Central memory CD8-positive, alpha-beta T cell (primary cell): ENCODE measurements at regions not wholly inside any gene's neighbourhood (a gene's known extent, or its start where the extent isn't known, plus 50 kb on each side); places are given as distances from the start of the nearest gene placed in this dataset.

ENCODE experiments used
- ATAC-seq: fragments of 150-1000 bp; cut with Tn5 transposase; replicated peaks from 2 replicates; pipeline ENCODE4 v1.10.0; 2022; ENCODE audit warnings: mild to moderate bottlenecking, moderate FRiP score, moderate number of reproducible peaks; ENCODE audit not compliant: poor library complexity, severe bottlenecking; ENCODE audit errors: extremely low read depth
- DNase-seq, 2 donors: peaks; one replicate each; pipeline ENCODE4 v3.0.0; 2021; ENCODE audit warnings: low spot score in 2 of 2
- H3K27ac Mint-ChIP-seq: one replicate; pipeline ENCODE4 v1.8.0; 2022; ENCODE audit warnings: low read depth, mild to moderate bottlenecking, moderate library complexity, mixed read lengths
- H3K27me3 Mint-ChIP-seq: one replicate; pipeline ENCODE4 v1.8.0; 2022; ENCODE audit warnings: mixed read lengths
- H3K36me3 Mint-ChIP-seq: one replicate; pipeline ENCODE4 v1.8.0; 2022; ENCODE audit warnings: mild to moderate bottlenecking, moderate library complexity, mixed read lengths; ENCODE audit not compliant: insufficient read depth
- H3K4me1 Mint-ChIP-seq: one replicate; pipeline ENCODE4 v1.8.0; 2022; ENCODE audit warnings: mixed read lengths
- H3K4me3 Mint-ChIP-seq: one replicate; pipeline ENCODE4 v1.8.0; 2022; ENCODE audit warnings: mild to moderate bottlenecking, moderate library complexity, mixed read lengths
- H3K9me3 Mint-ChIP-seq: one replicate; pipeline ENCODE4 v1.8.0; 2022; ENCODE audit warnings: mixed read lengths

DNA sequence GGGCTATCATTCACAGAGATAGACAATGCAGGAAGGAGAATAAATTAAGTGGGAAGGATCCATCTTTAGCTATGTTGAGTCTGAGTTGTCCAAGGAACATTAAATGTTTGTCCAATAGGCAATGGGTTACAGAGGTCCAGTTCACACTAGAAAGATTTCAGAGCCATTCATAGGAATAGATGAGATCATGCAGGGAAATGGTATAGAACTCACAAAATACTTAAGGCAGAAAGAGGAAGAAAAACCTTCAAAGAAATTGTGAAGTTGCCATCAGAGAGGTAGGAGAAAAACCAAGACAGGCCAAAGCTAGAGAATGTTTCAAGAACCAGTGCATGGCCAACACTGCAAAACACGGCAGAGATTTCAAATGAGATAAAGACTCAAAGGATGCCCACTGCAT, 94.1 kb downstream of the PHLDA1 start:
- no peak overlapping the region for H3K27ac Mint-ChIP-seq
- H3K36me3 Mint-ChIP-seq, result no peaks in the 10 kb centered on the region
- no peak overlapping the region for H3K4me3 Mint-ChIP-seq
- ATAC-seq, result no peak
- no peaks in the 10 kb centered on the region for H3K9me3 Mint-ChIP-seq
- no peaks in the 10 kb centered on the region for H3K4me1 Mint-ChIP-seq
- no peak for DNase-seq
- H3K27me3 Mint-ChIP-seq, result no peaks in the 10 kb centered on the region

DNA sequence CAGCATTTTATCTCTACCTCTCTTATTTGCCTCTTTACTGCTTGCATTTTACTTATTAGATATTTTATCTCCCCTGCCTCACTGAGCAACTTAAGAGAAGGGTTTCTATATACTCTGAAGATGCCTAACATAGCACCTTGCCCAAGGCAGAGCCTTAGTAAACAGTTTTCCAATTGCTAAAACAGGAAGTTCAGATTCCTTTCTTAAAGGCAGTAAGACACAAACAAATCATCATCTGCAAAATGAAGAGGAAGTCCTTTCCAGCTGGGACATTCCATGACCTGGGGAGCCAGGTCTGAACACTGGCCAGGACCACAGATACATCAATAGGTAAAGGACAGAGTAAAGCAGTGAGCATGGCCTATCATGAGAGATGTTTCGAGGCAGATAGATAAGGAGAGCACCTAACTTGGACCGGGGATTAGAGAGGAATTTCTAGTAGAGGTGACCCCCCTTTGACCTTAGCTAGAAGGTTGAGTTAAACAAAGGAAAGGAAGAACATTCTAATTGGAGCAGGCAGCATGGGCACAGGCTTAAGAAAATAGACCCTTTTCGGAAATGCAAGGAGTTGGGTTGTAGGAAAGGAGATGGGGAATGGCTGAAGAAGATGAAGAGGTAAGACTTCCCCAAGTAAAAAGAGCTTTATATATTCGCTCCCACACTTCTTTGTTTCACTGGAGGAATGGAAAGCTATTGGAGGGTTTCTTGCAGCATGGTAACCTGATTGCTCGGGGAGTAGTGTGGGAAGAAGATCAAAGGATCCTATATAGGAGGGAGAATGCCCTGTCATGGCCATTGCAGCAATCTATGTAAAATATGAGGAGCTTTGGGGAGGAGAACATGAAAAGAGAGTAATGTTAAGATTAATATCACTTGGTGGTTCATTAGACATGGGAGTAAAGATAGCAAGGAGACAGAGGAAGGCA, 94.8 kb downstream of the PHLDA1 start:
- ATAC-seq, result no peak
- H3K27ac Mint-ChIP-seq, result no peak overlapping the region
- H3K9me3 Mint-ChIP-seq, result no peaks in the 10 kb centered on the region
- no peaks in the 10 kb centered on the region for H3K27me3 Mint-ChIP-seq
- no peak overlapping the region for H3K4me3 Mint-ChIP-seq
- no peaks in the 10 kb centered on the region for H3K36me3 Mint-ChIP-seq
- H3K4me1 Mint-ChIP-seq, result no peaks in the 10 kb centered on the region
- DNase-seq, result no peak

DNA sequence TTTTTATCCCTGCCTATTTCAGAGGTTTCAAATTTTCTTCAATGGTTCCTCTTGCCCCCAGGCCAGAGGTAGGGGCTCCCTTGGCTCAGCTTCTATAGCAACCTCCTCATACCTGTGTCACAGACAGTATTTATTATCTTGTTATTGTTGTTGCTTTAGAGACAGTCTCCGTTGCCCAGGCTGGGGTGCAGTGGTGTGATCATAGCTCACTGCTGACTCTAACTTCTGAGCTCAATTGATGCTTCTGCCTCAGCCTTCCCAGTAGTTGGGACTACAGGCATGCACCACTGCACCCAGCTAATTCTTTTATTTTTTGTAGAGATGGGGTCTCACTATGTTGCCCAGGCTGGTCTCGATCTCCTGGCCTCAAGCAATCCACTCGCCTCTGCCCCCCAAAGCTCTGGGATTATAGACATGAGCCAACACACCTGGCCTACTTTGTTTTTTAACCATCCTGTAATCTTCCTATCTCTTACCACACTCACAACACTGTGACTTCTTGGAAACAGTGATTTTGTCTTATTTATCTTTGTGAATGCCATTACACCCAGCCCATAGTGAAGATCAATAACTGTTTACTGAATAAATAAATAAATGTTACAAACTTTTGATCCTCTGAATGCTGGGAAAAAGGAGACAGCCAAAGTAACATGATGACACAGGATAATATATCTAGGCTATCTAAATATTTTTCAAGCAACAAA, 95.9 kb downstream of the PHLDA1 start:
- no peaks in the 10 kb centered on the region for H3K27me3 Mint-ChIP-seq
- no peak overlapping the region for H3K27ac Mint-ChIP-seq
- ATAC-seq, result no peak
- H3K4me3 Mint-ChIP-seq, result no peak overlapping the region
- DNase-seq, result no peak
- no peaks in the 10 kb centered on the region for H3K36me3 Mint-ChIP-seq
- no peaks in the 10 kb centered on the region for H3K4me1 Mint-ChIP-seq
- H3K9me3 Mint-ChIP-seq, result no peaks in the 10 kb centered on the region

DNA sequence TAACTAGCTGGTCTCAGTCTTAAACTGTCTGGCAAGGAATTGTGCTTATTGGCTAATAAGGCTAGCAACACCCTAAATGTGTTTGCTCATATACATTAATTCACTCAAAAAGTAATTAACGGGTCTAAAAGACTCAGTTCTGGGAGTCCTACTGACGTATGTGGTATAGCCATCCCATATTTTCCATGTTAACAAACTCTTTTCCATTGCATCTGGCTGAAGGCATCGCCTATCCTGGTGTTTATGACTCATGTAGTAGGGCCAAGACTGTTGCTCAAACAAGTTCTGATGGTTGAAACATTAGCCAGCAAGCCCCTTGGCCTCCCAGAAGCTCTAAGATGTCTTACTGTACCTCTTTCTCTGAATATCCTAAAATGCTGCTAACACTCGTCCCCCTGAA, 98.5 kb downstream of the PHLDA1 start:
- Mint-ChIP-seq H3K4me1 (no peaks in the 10 kb centered on the region), H3K4me3 (no peak overlapping the region), H3K27ac (no peak overlapping the region), H3K36me3 (no peaks in the 10 kb centered on the region), H3K27me3 (no peaks in the 10 kb centered on the region), H3K9me3 (no peaks in the 10 kb centered on the region)
- DNase-seq, result no peak
- no peak for ATAC-seq

DNA sequence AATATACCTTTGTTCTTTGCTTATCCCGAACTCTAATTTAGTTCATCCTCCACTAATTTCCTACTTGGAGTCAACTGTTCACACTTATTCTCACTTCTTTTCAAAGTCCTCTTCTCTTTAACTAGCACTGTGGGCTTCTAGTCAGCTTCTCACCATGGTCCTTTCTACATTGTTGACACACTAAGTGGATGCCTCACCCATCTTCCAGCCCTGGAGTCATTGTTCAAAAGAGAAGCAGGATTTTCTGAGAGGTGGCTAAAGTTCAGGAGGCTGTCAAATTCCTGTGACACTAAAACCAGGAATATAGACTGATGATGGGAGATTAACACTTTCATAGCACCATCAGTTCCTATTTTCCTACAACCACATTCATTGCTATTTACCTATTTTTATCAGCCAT, 99.3 kb downstream of the PHLDA1 start:
- H3K4me3 Mint-ChIP-seq, result no peak overlapping the region
- no peaks in the 10 kb centered on the region for H3K27me3 Mint-ChIP-seq
- ATAC-seq, result no peak
- H3K27ac Mint-ChIP-seq, result no peak overlapping the region
- no peaks in the 10 kb centered on the region for H3K9me3 Mint-ChIP-seq
- no peaks in the 10 kb centered on the region for H3K36me3 Mint-ChIP-seq
- no peaks in the 10 kb centered on the region for H3K4me1 Mint-ChIP-seq
- no peak for DNase-seq

DNA sequence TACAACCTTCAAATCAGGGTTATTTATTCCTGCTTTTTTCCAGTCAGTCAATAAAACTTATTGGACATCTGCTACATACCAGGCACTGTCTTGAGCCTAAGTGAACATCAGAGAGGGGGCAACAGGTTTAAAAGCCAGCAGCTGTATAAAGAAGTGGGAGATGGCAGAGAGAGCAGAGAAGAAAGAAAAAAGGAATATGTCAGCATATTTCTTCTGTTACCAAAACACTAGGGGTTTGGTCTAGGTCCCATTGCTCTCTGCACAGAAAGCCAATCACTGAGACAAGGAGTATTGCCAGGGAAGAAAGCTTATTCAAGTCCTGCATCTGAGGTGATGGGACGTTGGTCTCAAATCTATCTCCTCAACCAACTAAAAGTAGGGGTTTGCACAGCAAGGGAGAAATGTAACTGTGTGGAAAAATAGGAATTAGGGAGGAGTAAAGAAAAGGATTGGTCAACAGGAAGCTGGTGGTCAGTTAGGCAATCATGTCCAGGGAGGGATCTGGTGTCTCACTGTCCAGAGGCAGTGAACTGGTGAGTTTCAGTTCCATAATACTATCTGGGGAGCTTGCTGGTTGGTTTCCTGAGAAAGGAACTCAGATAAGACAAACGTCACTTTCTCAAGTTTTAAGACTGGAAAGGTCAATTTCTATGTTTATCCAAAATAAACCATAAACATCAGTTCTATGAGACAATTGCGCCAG, 107.5 kb downstream of the PHLDA1 start:
- DNase-seq, result no peak
- Mint-ChIP-seq H3K27ac (no peak overlapping the region), H3K9me3 (peaks cover 6% of the 10 kb centered on the region), H3K27me3 (no peaks in the 10 kb centered on the region), H3K4me3 (no peak overlapping the region), H3K4me1 (no peaks in the 10 kb centered on the region), H3K36me3 (no peaks in the 10 kb centered on the region)
- ATAC-seq, result no peak

DNA sequence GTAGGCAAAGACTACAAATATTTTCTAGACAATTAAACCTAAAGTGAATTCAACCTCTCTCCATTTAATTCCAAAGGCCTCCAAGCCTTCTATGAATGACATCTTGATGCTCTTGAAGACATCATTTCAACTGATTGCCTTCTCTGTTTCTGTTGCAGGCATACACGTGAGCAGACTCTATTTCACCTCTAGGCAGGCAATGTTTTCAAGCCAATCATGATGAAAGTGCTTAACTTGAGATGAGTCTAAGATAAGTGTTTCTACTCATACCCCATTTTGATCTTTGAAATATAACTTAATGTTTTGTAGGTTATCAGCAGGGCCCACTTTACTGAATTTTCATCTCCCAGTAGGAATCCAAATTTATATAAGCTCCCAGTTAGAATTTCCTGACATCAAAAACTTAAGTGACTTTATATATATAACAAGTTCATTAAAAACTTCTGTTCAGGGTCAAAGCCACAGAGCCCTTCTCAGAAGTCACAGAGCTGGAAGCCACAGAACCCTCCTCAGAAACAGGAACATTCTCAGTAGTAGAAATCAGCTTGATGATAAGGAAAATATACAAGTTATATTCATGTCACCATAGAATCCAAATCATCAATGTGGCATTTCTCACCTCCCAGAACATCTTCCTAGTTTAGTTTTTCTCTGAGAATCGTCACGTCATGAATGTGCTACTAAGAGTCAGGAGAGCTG, 108.5 kb downstream of the PHLDA1 start:
- no peaks in the 10 kb centered on the region for H3K27me3 Mint-ChIP-seq
- peaks cover 6% of the 10 kb centered on the region for H3K9me3 Mint-ChIP-seq
- no peak overlapping the region for H3K27ac Mint-ChIP-seq
- no peaks in the 10 kb centered on the region for H3K4me1 Mint-ChIP-seq
- DNase-seq (no peak), ATAC-seq (no peak)
- H3K4me3 Mint-ChIP-seq, result no peak overlapping the region
- H3K36me3 Mint-ChIP-seq, result no peaks in the 10 kb centered on the region

DNA sequence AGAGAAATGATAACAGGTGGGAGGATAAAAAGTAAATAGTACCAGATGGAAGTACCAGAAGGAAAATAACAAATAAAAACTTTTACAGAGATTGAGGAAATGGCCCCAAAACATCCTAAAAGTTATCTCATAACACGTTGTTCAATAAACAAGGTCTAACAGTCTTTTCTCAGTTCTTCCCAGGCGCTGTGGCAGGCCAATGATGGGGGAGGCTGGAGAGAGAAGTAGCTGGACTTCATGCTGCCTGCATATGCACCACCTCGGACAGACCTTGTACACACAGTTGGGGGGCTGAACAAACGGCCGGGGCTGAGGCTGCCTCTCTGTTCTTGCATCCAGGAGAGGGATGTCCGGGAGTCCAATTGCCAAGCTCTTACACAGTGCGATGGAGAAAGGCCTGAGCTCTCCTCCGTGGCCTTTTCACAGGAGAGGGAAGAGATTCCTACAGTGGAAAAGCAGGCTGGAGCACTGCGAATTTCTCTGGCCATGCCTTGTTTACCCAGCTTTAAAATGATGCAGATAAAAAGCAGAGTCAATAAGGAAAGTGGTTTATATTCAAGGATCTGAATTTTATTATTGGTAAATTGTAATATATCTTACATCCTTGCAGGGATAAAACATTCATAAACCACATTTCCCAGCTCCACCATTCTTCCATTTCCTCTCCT, 109.8 kb downstream of the PHLDA1 start:
- H3K4me1 Mint-ChIP-seq, result no peaks in the 10 kb centered on the region
- no peaks in the 10 kb centered on the region for H3K27me3 Mint-ChIP-seq
- ATAC-seq (no peak), DNase-seq (no peak)
- no peak overlapping the region for H3K27ac Mint-ChIP-seq
- no peaks in the 10 kb centered on the region for H3K36me3 Mint-ChIP-seq
- H3K9me3 Mint-ChIP-seq, result peaks cover 6% of the 10 kb centered on the region
- no peak overlapping the region for H3K4me3 Mint-ChIP-seq

DNA sequence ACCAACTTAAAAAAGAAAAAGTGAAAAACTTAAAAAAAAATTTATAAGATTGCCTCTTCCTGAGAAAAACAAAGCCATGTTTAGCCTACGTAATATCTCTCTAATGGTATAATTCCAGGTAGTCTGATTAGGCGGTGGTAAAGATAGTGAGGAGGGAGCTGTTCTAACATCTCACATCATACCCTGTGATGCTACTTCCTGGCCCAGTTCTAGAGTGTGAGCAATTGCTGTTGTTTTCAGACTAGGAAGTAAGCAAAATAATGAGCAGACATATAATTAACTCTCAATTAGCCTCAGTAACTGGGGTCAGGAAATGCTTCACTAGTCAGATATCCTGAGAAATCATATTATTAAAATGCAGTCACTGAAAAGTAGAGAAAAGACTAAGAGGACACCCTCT, 113.9 kb downstream of the PHLDA1 start:
- DNase-seq, result no peak
- no peak overlapping the region for H3K27ac Mint-ChIP-seq
- H3K9me3 Mint-ChIP-seq, result no peaks in the 10 kb centered on the region
- H3K4me3 Mint-ChIP-seq, result no peak overlapping the region
- no peaks in the 10 kb centered on the region for H3K36me3 Mint-ChIP-seq
- no peaks in the 10 kb centered on the region for H3K27me3 Mint-ChIP-seq
- no peaks in the 10 kb centered on the region for H3K4me1 Mint-ChIP-seq
- no peak for ATAC-seq

DNA sequence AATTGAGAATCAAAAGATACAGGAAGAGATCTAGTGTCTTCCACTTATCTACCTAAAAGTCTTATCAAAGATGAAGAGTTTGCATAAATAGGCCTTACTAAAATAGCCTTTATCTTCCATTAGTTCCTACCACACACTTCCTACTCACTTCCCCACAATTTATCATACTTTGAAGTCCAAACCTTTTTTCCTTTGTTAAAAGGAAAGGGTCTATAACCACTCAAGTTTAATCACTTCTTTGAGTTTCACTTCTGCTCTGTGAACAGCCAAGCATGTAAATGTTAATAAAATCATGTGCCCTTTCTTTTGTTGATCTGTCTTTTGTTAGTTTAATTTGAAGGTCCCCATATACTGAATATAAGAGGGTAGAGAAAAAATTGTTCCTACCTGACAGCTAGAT, 114.5 kb downstream of the PHLDA1 start:
- Mint-ChIP-seq H3K4me3 (no peak overlapping the region), H3K27me3 (no peaks in the 10 kb centered on the region)

DNA sequence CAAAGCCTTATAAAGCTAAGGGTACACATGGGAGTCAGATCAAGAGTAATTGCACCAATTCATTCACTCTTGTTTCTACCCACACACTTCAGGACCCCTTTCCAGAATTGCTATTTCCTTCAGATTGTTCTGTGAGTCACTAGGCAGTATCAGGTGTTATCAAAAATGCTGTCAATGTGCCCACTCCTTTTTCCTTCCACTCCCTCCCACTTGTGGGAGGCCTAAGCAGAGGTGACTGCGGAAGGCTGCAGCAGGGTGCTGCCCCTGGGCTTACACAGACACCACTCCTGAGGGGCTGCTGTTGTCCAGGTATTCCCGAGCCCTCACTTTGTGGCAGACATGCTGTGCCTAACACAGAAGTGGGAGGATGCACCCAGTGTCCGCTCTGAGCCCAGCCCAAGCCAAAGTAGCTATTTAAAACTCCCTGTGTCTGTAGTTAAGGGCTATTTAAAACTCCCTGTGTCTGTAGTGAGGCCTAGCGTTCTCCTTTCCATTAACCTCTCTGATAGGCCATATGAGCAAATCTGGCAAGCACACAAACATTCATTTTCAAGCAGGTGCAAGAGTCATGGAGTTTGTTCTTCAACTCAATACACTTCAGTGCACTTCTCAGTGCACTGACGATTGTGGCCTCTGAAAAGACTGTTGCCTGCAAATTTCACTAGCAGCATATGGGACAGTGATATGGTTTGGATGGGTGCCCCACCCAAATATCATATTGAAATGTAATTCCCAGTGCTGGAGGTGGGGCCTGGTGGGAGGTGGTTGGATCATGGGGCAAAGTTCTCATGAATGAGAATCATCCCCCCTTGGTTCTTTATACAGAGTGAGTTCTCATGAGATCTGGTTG, 117.8 kb downstream of the PHLDA1 start:
- Mint-ChIP-seq H3K36me3 (no peaks in the 10 kb centered on the region), H3K4me1 (no peaks in the 10 kb centered on the region), H3K27ac (no peak overlapping the region), H3K4me3 (no peak overlapping the region), H3K27me3 (no peaks in the 10 kb centered on the region), H3K9me3 (no peaks in the 10 kb centered on the region)
- ATAC-seq (no peak), DNase-seq (no peak)

More for the DNA sequence above, 114.5 kb downstream of the PHLDA1 start:
- DNase-seq (no peak), ATAC-seq (no peak)
- H3K27ac Mint-ChIP-seq, result no peak overlapping the region
- H3K36me3 Mint-ChIP-seq, result no peaks in the 10 kb centered on the region
- H3K9me3 Mint-ChIP-seq, result no peaks in the 10 kb centered on the region
- no peaks in the 10 kb centered on the region for H3K4me1 Mint-ChIP-seq
